ENCODE measurements at regions not wholly inside any gene's neighbourhood (a gene's known extent, or its start where the extent isn't known, plus 50 kb on each side); places are given as distances from the start of the nearest gene placed in this dataset.

DNA sequence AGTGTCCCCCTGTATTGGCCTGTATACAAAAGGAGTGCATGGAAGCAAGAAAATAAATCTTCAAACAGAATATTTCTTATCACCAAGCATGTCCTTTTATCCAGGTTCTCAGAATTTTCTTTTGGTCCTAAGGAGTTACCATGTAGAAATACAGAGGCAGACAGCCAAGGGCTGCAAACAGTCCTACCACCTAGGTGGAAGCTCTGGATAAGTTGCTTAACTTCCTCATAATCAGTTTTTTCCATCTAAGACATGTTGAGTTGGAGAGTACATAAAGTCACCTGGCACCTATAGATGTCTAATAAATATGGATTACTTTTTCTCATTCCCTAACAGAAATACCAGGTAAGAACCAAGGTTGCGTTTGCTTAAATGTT is 57.0 kb upstream of the BLID start:
- WGBS, 2 donors: 90 to 93% methylated on average over 1 of the region's 1 CpG
- intact Hi-C loops (cut with DNase I): no loop called here
- peaks cover 0 to 4% (median 0%) of the 10 kb centered on the region in 4 donors for H3K27me3 ChIP-seq
- no peaks in the 10 kb centered on the region for H3K36me3 ChIP-seq
- TF ChIP-seq, protein P1, sequence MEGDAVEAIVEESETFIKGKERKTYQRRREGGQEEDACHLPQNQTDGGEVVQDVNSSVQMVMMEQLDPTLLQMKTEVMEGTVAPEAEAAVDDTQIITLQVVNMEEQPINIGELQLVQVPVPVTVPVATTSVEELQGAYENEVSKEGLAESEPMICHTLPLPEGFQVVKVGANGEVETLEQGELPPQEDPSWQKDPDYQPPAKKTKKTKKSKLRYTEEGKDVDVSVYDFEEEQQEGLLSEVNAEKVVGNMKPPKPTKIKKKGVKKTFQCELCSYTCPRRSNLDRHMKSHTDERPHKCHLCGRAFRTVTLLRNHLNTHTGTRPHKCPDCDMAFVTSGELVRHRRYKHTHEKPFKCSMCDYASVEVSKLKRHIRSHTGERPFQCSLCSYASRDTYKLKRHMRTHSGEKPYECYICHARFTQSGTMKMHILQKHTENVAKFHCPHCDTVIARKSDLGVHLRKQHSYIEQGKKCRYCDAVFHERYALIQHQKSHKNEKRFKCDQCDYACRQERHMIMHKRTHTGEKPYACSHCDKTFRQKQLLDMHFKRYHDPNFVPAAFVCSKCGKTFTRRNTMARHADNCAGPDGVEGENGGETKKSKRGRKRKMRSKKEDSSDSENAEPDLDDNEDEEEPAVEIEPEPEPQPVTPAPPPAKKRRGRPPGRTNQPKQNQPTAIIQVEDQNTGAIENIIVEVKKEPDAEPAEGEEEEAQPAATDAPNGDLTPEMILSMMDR (IDR thresholded peaks at IDR 0.05): no peak
- ATAC-seq (no peak), FAIRE-seq (no peak), DNase-seq (no peak)
- H3K9me3 ChIP-seq: no peaks in the 10 kb centered on the region
- H3K4me1 ChIP-seq: no peaks in the 10 kb centered on the region
- no peak overlapping the region for H3K4me3 ChIP-seq
- H3K27ac ChIP-seq: no peak overlapping the region

DNA sequence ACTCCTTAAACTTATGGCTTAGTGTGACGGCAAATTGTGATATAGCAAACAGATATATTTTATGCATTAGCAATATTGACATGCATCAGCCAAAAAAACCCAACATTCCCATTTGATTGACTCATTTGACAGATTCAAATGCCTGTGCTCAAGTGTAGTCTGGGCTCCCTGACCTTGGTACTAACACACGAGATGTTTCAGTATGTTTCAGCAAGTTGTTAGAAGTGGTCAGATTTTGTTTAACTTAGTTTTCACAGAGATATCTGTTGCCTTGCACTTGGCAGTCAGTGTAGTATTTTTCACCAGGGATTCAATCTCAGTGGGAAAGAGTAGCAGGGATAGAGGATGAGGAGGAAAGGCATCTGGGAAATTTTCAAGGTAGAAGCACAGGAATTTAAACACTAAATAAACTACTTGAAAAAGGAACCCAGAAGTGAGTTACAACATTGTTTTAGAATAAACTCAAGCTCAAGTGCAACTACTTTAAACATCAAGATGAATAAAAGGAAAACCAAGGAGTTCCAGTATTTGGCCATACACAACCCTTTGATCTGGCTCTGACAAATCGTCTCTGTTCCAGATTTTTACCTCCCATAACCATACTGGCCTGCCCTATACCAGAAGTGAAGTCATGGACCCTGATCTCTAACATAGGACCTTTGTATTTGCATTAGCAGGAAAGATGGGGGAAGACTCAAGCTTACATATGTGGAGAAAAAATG is 56.5 kb upstream of the BLID start:
- ATAC-seq (no peak), FAIRE-seq (no peak), DNase-seq (no peak)
- Histone ChIP-seq H3K27me3 (peaks cover 0 to 4% (median 0%) of the 10 kb centered on the region in 4 donors), H3K4me3 (no peak overlapping the region), H3K36me3 (no peaks in the 10 kb centered on the region), H3K9me3 (no peaks in the 10 kb centered on the region), H3K4me1 (no peaks in the 10 kb centered on the region), H3K27ac (no peak overlapping the region)
- TF ChIP-seq, protein P1 (IDR thresholded peaks at IDR 0.05): no peak
- 62 to 67% methylated on average over 3 of the region's 3 CpGs for WGBS, 2 donors
- intact Hi-C loops (cut with DNase I): no loop called here

DNA sequence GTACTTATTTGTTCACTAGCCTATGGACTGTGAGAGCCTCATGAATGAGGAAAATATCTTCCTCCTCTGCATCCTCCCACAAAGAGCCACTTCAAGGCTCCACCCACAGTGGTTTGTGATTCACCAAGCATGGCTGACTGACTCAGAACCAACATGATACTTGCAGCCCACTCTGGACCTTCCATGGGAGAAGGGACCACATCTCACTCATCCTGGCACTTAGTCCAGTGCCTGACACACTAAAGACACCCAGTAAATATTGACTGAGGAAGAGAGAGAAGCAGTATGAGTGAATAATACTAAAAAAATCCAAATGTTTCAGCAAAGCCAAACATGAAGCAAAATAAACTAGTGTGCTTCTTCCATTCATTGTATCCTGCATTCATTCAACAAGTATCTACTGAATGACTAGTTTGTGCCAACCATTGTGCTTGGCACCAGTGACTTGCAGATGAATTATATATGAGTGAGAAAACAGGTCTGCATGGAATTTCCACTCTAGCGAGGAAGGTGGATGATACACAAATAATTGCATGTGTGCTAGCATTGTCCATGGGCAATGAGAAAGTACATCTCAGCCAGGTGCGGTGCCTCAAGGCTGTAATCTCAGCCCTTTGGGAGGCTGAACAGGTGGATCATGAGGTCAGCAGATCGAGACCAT is 54.9 kb upstream of the BLID start:
- intact Hi-C loops (cut with DNase I): no loop called here
- no peaks in the 10 kb centered on the region for H3K36me3 ChIP-seq
- H3K27me3 ChIP-seq: peaks cover 0 to 4% (median 0%) of the 10 kb centered on the region in 4 donors
- FAIRE-seq (no peak), ATAC-seq (peak in 1 of 4 donors; percentile 17), DNase-seq (no peak)
- no peaks in the 10 kb centered on the region for H3K9me3 ChIP-seq
- no peak overlapping the region for H3K4me3 ChIP-seq
- H3K4me1 ChIP-seq: no peaks in the 10 kb centered on the region
- TF ChIP-seq, protein P1 (IDR thresholded peaks at IDR 0.05): no peak
- WGBS, 2 donors: 84 to 93% methylated on average over 3 of the region's 3 CpGs
- H3K27ac ChIP-seq: no peak overlapping the region

DNA sequence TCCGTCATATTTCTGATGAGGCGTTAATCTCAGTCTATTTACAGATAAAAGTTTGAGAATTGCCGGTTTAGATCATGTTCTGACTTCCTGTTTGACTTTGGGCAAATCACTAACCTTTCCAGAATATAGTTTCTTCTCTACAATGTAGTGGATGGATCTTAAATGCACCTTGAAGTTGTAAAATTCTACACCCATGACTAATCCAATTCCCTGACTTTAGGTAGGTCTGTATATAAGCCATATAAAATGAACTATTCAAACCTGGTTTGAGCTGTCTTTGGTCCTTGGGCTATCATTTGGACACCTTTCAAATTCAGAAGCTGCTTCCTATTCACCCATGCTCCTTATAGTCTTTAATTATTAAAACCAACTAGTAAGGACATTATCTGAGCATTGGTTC is 52.2 kb upstream of the BLID start:
- Histone ChIP-seq H3K36me3 (no peaks in the 10 kb centered on the region), H3K4me3 (no peak overlapping the region), H3K4me1 (no peaks in the 10 kb centered on the region), H3K27ac (no peak overlapping the region), H3K27me3 (no peaks in the 10 kb centered on the region), H3K9me3 (no peaks in the 10 kb centered on the region)
- no peak for ATAC-seq
- WGBS, 2 donors: 60 to 68% methylated on average over 3 of the region's 3 CpGs
- TF ChIP-seq, protein P1 (IDR thresholded peaks at IDR 0.05): no peak
- intact Hi-C loops (cut with DNase I): no loop called here
- FAIRE-seq: no peak
- no peak for DNase-seq

DNA sequence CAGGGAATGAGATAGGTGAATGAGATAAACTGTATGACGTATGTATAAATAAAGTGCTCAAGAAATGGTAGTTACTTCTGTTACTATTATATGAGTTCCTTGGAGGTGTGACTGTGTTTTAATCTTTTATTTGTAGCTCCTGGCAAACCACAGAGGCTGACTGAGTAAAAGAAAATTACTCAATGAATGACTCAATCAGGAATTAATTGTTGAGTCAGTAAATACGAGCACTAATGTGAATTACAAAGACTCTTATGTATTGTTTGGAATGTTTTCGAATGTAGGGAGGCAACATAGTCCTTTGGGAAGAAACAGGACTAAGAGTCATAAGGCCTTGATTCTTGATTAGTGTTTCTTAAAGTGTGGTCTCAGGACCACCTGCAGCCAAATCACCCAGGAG is 51.1 kb upstream of the BLID start:
- TF ChIP-seq, protein P1 (IDR thresholded peaks at IDR 0.05): no peak
- Histone ChIP-seq H3K36me3 (no peaks in the 10 kb centered on the region), H3K4me1 (no peaks in the 10 kb centered on the region), H3K9me3 (no peaks in the 10 kb centered on the region), H3K27me3 (no peaks in the 10 kb centered on the region), H3K27ac (no peak overlapping the region), H3K4me3 (no peak overlapping the region)
- FAIRE-seq: no peak
- intact Hi-C loops (cut with DNase I): no loop called here
- WGBS, 2 donors: 72 to 73% methylated on average over 3 of the region's 3 CpGs
- DNase-seq: no peak
- ATAC-seq: no peak
